ENCODE measurements at regions not wholly inside any gene's neighbourhood (a gene's known extent, or its start where the extent isn't known, plus 50 kb on each side); places are given as distances from the start of the nearest gene placed in this dataset.
A peak's percentile ranks its signal among the peaks of the same experiment; 100 is the strongest.

DNA sequence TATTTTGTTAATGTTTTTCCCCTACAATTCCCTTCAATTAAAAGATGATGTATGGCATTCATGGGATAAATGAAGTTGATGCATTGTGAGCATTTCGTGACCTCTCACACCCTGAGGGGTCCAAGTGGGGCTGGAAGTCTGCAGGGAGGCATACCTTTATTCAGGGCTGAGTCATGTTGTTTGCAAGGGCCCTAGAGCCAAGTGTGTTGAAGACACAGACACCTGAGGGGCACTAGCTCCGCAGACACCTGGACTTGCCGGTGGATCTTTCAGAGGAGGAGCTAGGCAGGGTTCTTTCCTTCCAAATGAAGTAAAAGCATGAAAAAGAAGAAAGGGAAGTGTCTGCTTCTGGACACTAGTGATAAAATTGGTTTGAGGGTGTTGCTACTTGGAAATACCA is 57.0 kb upstream of the RGS7 start:
- peak in 1 of 8 experiments; percentile 22 for ATAC-seq (replicated peaks in 6 of 8)
- 0 to 94% (median 82%) methylated on average over 1 to 3 of the region's 3 CpGs; no CpG with 5 or more reads in 4 of the 10 experiments for WGBS, 10 experiments

GRCh38 chr1:241413386-241413785 is 56.4 kb upstream of the RGS7 start:
- Histone ChIP-seq H3K4me3 (no peak overlapping the region), H3K4me1 (replicated peaks in 1 of 2) (peaks cover 4 to 14% of the 10 kb centered on the region in 2 donors), H3K27ac (no peak overlapping the region)
- in situ Hi-C loops (cut with MboI; ENCODE audit: low pct_unique_long_range_greater_than_20kb in 2 of 9, low sequenced_read_pairs in 9 of 9, unreplicated experiment in 9 of 9): no loop called here
- peak in 7 of 8 experiments; percentile 73 to 97 (median 91) for ATAC-seq (replicated peaks in 6 of 8)
- WGBS, 10 experiments: 0 to 100% (median 77%) methylated on average over 1 to 2 of the region's 2 CpGs; no CpG with 5 or more reads in 4 of the 10 experiments

More for the DNA sequence above, 57.0 kb upstream of the RGS7 start:
- H3K4me3 ChIP-seq: no peak overlapping the region
- peaks cover 4 to 14% of the 10 kb centered on the region in 2 donors for H3K4me1 ChIP-seq (replicated peaks in 1 of 2)
- no peak overlapping the region for H3K27ac ChIP-seq
- in situ Hi-C loops (cut with MboI; ENCODE audit: low pct_unique_long_range_greater_than_20kb in 2 of 9, low sequenced_read_pairs in 9 of 9, unreplicated experiment in 9 of 9): no loop called here

DNA sequence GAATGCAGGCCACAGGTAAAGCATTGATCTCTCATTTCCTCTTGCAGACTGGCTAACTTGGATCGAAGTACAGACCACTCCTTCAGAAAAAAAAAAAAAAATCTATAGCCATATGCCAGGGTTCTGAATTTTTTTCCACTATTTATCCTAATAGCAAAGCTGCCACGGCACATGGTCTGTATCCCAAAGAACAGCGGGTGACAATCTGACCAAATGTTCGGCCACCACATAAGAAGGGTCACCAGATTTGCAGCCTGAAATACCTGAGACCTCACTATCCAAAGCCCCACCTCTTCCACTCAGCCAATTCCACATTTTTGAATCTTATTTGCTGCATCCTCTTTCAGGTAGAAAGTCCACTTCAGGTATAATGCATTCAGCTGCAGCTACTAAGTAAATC is 55.6 kb upstream of the RGS7 start:
- WGBS, 10 experiments: 30 to 100% (median 93%) methylated on average over 1 to 4 of the region's 4 CpGs; no CpG with 5 or more reads in 2 of the 10 experiments
- Histone ChIP-seq H3K4me1 (replicated peaks in 1 of 2) (peaks cover 4 to 12% of the 10 kb centered on the region in 2 donors), H3K4me3 (no peak overlapping the region), H3K27ac (no peak overlapping the region)
- in situ Hi-C loops (cut with MboI; ENCODE audit: low pct_unique_long_range_greater_than_20kb in 2 of 9, low sequenced_read_pairs in 9 of 9, unreplicated experiment in 9 of 9): no loop called here
- ATAC-seq (replicated peaks in 6 of 8): no peak

GRCh38 chr1:241411776-241412338 is 54.9 kb upstream of the RGS7 start:
- in situ Hi-C loops (cut with MboI; ENCODE audit: low pct_unique_long_range_greater_than_20kb in 2 of 9, low sequenced_read_pairs in 9 of 9, unreplicated experiment in 9 of 9): no loop called here
- WGBS, 10 experiments: 8 to 100% (median 67%) methylated on average over 1 to 6 of the region's 6 CpGs; no CpG with 5 or more reads in 2 of the 10 experiments
- no peak overlapping the region for H3K4me3 ChIP-seq
- H3K27ac ChIP-seq: no peak overlapping the region
- no peak for ATAC-seq (replicated peaks in 6 of 8)
- H3K4me1 ChIP-seq (replicated peaks in 1 of 2): peaks cover 2 to 4% of the 10 kb centered on the region in 2 donors

GRCh38 chr1:241411056-241411775 is 54.2 kb upstream of the RGS7 start:
- 0 to 100% (median 84%) methylated on average over 3 to 7 of the region's 7 CpGs for WGBS, 10 experiments
- in situ Hi-C loops (cut with MboI; ENCODE audit: low pct_unique_long_range_greater_than_20kb in 2 of 9, low sequenced_read_pairs in 9 of 9, unreplicated experiment in 9 of 9): no loop called here
- peak in 1 of 8 experiments; percentile 42 for ATAC-seq (replicated peaks in 6 of 8)

GRCh38 chr1:241408170-241408569 is 51.2 kb upstream of the RGS7 start:
- Histone ChIP-seq H3K4me3 (no peak overlapping the region), H3K4me1 (replicated peaks in 1 of 2) (no peaks in the 10 kb centered on the region), H3K27ac (no peak overlapping the region)
- WGBS, 10 experiments: 0 to 82% (median 66%) methylated on average over 1 to 3 of the region's 3 CpGs
- no peak for ATAC-seq (replicated peaks in 6 of 8)
- in situ Hi-C loops (cut with MboI; ENCODE audit: low pct_unique_long_range_greater_than_20kb in 2 of 9, low sequenced_read_pairs in 9 of 9, unreplicated experiment in 9 of 9): no loop called here

More at GRCh38 chr1:241411056-241411775, 54.2 kb upstream of the RGS7 start:
- peaks cover 0 to 3% of the 10 kb centered on the region in 2 donors for H3K4me1 ChIP-seq (replicated peaks in 1 of 2)
- H3K27ac ChIP-seq: no peak overlapping the region
- no peak overlapping the region for H3K4me3 ChIP-seq
